T-helper 1 cell treated with Interleukin-12 subunit alpha and Interleukin-12 subunit beta and Interleukin-4 antibody, amounts not matched to agents 30 μg/mL and 1 μg/mL, for 36 hours (primary cell): ENCODE measurements at regions not wholly inside any gene's neighbourhood (a gene's known extent, or its start where the extent isn't known, plus 50 kb on each side); places are given as distances from the start of the nearest gene placed in this dataset.

ENCODE experiments used
- H3K27ac Mint-ChIP-seq: one replicate; pipeline ENCODE4 v1.8.0; 2021; ENCODE audit warnings: mild to moderate bottlenecking, mixed read lengths
- H3K27me3 Mint-ChIP-seq: one replicate; pipeline ENCODE4 v1.8.0; 2021; ENCODE audit warnings: low read depth, mixed read lengths
- H3K36me3 Mint-ChIP-seq: one replicate; pipeline ENCODE4 v1.8.0; 2021; ENCODE audit warnings: low read depth, mixed read lengths
- H3K4me1 Mint-ChIP-seq: one replicate; pipeline ENCODE4 v1.8.0; 2021; ENCODE audit warnings: low read depth, mixed read lengths
- H3K4me3 Mint-ChIP-seq: one replicate; pipeline ENCODE4 v1.8.0; 2021; ENCODE audit warnings: mild to moderate bottlenecking, moderate library complexity, mixed read lengths
- H3K9me3 Mint-ChIP-seq: one replicate; pipeline ENCODE4 v1.8.0; 2021; ENCODE audit warnings: mixed read lengths

DNA sequence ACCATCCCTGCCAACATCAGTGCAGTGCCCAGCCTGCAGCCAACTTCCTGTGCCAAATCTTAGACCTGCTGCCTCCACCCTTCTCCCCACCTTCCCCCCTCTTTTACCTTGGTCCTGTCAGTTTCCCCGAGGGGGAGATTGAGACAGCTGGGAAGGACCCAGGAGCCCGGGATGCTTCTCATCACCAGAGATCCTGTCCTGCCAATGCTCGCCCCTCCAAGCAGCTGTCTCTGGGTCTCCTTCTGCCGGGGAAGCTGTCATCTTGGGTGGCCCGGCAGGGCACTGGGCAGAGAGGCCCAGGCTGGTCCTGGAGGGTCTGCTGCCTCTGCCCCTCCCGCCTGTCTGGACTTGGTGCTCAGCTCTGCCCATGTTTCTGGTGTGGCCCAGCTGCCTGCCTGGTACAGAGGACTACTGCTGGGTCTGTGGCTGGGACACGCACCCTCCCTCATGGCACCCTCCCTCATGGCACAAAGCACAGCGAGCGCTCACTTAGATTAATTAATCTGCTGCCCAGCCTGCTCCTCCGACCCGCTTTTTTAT is 60.4 kb upstream of the THY1 start:
- no peak overlapping the region for H3K4me3 Mint-ChIP-seq
- H3K9me3 Mint-ChIP-seq = no peaks in the 10 kb centered on the region
- peaks cover 2% of the 10 kb centered on the region for H3K4me1 Mint-ChIP-seq
- H3K27ac Mint-ChIP-seq = no peak overlapping the region
- H3K36me3 Mint-ChIP-seq = no peaks in the 10 kb centered on the region
- H3K27me3 Mint-ChIP-seq = peaks cover 3% of the 10 kb centered on the region

DNA sequence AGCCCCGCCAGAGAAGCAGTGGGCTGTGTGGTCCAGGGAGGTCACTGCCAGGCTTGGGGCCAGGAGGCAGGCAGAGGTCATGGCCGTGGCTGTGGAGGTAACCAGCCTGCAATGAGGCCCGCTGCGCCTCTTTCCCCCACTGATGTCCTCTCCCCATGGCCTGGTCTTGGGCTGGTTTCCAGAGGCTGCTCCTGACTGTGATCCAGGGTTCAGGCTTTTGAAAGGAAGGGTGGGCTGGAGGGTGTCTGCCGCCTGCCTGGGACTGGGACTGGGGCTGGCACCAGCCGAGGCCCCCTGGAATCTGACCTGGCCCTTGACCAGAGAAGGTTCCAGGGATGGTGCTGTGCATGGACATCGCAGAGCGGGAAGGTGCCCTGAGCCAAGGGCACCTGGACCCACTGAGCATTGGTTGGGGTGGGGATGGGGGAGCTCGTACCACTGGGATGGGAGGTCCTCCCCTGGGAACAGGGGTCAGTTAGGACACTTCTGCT is 59.6 kb upstream of the THY1 start:
- Mint-ChIP-seq H3K27ac (no peak overlapping the region), H3K4me1 (peaks cover 2% of the 10 kb centered on the region), H3K4me3 (no peak overlapping the region), H3K9me3 (no peaks in the 10 kb centered on the region), H3K36me3 (no peaks in the 10 kb centered on the region), H3K27me3 (peaks cover 3% of the 10 kb centered on the region)

DNA sequence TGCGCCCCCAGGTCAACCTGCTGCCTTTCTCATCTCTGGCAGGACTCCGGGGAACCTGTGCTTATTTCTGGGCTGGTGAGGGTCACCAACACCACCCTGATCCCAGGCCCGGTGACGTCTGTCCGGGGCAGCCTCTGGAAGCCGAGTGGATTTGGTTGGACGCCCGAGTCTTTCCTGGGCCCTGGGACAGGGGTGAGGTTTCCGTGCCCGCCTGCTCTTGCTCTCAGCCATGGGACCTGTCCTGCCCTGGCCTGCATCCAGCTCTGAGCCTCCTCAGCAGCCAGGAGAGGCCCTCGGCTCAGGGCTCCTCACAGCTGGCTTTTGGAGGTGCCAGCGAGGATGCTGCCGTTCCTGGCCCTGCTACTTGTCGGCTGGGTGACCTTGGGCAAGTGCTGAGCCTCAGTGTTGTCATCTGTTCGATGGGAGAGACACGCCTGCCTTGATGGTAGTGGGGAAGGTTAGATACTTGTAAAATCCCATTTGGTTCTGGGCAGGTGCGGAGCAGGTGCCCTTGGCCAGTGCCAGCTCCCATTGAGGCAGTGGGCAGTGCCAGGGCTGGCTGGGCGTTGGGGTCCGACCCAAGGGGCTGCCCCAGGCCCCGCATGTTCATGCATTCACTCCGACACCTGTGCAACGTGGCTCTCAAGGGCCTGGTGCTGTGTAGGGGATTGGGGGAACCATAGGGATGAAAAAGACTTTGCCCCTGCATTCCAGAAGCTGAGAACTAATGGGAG is 58.9 kb upstream of the THY1 start:
- Mint-ChIP-seq H3K9me3 (no peaks in the 10 kb centered on the region), H3K27ac (no peak overlapping the region), H3K36me3 (no peaks in the 10 kb centered on the region), H3K4me1 (peaks cover 2% of the 10 kb centered on the region), H3K4me3 (no peak overlapping the region), H3K27me3 (peaks cover 3% of the 10 kb centered on the region)

DNA sequence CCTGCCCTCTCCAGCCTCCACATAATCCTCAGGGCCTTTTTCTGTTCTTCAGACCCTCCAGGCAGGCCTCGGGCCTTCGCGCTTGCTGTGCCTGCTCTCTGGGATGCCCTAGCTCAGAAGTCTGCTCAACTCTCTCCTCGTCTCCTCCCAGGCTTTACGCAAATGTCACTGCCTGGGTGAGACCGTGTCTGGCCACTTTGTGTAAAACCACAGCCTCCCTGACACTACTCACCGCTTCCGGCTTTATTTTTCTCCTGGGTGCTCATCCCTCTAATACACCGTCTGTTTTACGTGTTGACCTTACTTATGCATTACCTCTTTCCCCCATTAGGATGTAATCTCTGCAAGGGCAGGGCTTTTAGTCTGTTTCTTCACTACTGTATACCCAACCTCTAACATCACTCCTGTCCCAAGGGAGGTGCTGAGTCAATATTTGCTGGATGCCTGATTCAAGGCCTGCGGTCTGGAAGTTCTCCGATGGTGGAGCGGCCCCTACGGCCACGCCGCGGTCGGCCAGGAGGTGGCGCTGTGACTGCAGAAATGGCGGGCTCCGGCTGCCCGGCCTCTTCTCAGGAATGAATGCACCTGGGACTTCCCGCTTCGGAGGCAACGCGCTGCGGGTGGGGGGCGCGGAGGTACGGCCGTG is 58.2 kb upstream of the THY1 start:
- no peak overlapping the region for H3K4me3 Mint-ChIP-seq
- peaks cover 2% of the 10 kb centered on the region for H3K4me1 Mint-ChIP-seq
- no peaks in the 10 kb centered on the region for H3K9me3 Mint-ChIP-seq
- peaks cover 3% of the 10 kb centered on the region for H3K27me3 Mint-ChIP-seq
- H3K36me3 Mint-ChIP-seq = no peaks in the 10 kb centered on the region
- H3K27ac Mint-ChIP-seq = no peak overlapping the region

DNA sequence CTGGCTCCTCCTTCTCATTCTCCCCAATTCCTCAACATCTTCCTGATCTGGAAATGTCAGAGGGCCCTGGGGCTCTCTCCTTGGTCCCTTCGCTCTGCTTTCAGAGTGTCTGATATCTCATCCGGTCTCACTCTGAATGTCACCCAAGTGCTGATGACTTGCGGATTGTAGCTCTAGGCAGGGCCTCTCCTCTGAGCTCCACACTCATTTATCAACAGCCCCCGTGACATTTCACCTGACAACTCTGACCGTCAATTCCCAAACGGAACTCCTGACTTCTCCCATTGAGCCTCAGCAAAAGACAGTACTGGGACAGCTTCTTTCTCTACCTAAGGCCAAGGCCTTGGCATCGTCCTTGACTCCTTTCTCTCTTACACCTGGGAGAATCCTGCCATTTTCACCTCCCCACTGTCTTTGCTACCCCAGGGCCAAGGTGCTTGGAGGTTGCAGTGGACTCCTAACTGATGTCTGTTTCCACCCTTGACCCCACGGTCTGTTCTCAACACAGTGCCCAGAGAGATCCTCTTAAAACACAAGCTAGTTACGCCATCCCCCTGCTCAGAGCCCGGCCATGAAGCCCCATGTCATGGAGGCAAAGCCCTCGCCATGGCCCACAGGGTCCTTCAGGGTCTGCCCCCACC is 57.5 kb upstream of the THY1 start:
- H3K4me1 Mint-ChIP-seq = peaks cover 2% of the 10 kb centered on the region
- H3K27ac Mint-ChIP-seq = no peak overlapping the region
- H3K27me3 Mint-ChIP-seq = peaks cover 3% of the 10 kb centered on the region

DNA sequence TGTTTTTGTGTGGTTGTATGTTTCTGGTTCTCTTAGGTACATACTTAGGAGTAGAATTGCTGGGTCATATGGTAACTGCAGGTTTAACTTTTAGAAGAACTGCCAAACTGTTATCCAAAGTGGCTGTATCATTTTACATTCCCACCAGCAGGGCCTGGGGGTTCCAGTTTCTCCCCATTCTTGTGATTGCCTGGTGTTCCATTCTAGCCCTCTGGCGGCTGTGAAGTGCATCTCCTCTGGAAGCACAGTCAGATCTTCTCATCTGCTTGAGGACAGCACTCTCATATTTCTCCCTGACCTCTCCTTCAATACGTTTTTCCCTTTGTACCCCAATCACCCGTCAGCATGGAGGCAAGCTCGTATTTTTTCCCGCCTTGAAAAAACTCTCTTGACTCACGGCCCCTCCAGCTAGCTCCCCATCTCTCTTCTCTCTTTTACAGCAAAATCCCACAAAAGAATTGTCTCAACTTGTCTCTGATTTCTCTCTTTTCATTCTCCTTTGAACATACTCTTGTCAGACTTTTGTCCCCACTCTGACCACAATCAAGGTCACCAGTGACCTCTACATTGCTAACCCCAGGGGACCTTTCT is 56.8 kb upstream of the THY1 start:
- H3K27me3 Mint-ChIP-seq = peaks cover 3% of the 10 kb centered on the region
- H3K36me3 Mint-ChIP-seq = no peaks in the 10 kb centered on the region
- H3K27ac Mint-ChIP-seq = no peak overlapping the region
- no peak overlapping the region for H3K4me3 Mint-ChIP-seq
- no peaks in the 10 kb centered on the region for H3K9me3 Mint-ChIP-seq
- peaks cover 2% of the 10 kb centered on the region for H3K4me1 Mint-ChIP-seq

More for the DNA sequence above, 57.5 kb upstream of the THY1 start:
- H3K9me3 Mint-ChIP-seq = no peaks in the 10 kb centered on the region
- no peaks in the 10 kb centered on the region for H3K36me3 Mint-ChIP-seq
- no peak overlapping the region for H3K4me3 Mint-ChIP-seq

DNA sequence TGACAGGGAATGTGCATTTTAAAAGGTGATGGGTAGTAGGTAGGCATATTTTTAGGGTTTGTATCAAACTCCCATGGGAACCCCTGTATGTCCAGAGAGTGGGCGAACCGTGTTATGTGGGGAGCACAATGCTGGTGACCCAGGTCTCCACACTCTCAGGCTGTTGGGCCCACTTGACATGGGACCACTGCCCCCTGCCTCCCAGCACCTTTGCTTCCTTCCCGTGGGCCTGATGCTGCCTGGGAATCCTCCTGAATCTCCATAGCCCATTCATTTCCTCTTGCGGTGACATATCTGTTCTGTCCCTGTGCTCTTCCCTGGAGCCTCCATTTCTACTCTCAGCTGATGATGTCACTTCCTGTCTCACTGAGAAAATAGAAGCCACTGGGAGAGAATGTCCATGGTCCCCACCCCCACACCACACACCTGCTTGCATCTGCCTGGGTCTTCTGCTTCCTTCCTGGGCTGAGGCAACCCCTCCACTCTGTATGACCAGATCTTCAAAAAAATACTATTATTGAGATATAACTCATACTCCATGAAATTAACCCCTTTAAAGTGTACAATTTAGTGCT is 55.8 kb upstream of the THY1 start:
- Mint-ChIP-seq H3K4me3 (no peak overlapping the region), H3K9me3 (no peaks in the 10 kb centered on the region), H3K4me1 (peaks cover 2% of the 10 kb centered on the region), H3K36me3 (no peaks in the 10 kb centered on the region), H3K27ac (no peak overlapping the region), H3K27me3 (peaks cover 3% of the 10 kb centered on the region)

DNA sequence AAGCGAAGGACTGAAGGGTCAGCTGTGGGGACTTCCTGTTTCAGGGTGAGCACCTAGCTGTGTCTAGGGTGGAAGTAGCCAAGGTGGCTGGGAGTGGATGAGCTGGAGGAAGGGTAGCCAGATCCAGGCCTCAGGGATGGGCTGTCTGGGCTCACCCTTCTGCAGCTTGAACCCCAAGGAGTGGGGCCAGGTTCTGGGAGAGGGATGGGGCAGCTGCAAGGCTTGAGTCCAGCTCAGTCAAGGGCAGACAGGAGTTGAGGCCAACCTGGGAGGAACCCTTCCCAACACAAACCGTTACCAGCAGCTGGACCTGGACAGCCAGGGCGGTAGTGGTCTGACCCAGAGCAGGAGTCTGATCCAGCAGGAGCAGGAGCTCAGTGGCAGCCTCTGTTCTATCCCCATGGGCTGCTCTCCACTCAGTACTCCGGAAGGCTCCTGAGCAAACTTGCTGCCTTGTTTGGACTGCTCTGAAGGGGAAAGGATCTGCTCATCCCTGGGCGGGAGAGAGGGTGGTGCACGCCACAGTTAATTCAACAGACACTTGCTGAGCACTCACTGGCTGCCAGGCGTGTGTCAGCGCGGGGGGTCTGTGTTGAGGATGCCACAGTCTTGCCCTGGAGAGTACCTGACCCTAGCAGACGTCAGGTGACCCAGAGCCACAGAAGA is 53.8 kb upstream of the THY1 start:
- no peaks in the 10 kb centered on the region for H3K36me3 Mint-ChIP-seq
- H3K27ac Mint-ChIP-seq = no peak overlapping the region
- no peak overlapping the region for H3K4me3 Mint-ChIP-seq
- peaks cover 3% of the 10 kb centered on the region for H3K27me3 Mint-ChIP-seq
- no peaks in the 10 kb centered on the region for H3K9me3 Mint-ChIP-seq
- H3K4me1 Mint-ChIP-seq = peaks cover 2% of the 10 kb centered on the region

DNA sequence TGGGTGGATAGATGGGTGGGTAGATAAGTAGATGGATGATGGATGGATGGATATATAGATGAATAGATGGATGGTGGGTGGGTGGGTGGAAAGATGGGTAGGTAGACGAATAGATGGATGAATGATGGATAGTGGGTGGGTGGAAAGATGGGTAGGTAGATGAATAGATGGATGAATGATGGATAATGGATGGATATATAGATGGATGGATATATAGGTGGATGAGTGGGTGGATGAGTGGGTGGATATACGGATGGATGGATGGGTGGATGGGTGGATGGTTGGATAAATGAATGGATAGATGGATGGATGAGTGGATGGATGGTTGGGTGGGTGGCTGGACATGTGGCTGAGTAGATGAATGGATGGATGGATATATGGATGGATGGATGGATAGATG is 53.1 kb upstream of the THY1 start:
- Mint-ChIP-seq H3K9me3 (no peaks in the 10 kb centered on the region), H3K27ac (no peak overlapping the region), H3K27me3 (no peaks in the 10 kb centered on the region), H3K36me3 (no peaks in the 10 kb centered on the region), H3K4me3 (no peak overlapping the region), H3K4me1 (no peaks in the 10 kb centered on the region)

DNA sequence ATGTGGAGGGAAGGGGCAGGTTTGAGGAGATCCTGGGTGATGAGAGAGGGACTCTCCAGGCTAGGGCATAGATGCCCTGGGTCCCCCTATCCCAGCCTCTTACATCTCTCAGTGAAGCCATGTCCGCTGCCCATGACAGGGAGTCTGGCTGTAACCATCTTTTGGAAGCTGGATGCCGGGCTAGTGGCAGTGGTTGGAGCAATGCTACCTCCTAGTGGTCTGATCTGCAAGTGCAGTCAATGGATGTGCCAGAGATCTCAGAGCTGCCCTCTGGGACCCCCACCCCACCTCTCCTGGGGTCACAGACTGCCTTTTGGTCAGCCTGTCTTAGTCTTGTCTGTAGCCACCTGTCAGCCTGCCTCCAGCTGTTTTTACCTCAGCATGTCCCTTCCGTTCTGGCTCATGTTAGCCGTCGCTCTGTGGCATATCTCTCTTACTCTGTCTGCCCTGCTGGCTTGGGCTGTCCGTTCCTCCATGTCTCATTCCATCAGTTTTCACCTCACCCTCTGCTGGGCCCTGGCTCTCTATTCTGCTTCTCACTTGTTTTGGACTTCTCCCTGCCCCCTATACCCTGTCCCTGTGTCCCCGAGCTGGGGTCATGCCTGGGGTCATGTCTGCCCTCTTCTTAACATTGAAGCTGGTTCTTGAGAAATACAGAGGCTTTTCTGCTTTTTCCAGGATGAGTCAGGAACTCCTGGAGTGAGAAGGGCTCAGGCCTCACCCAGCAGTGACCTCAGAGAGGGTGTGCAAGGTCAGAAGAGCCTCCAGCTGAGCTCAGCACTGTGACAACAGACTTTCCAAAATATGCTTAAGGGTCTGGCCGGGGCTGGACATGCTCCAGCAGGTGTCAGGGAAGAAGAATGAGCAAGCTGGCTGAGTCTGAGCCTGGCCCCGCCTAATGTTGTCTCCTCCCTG is 52.0 kb upstream of the THY1 start:
- no peaks in the 10 kb centered on the region for H3K9me3 Mint-ChIP-seq
- no peak overlapping the region for H3K4me3 Mint-ChIP-seq
- H3K4me1 Mint-ChIP-seq = no peaks in the 10 kb centered on the region
- no peaks in the 10 kb centered on the region for H3K27me3 Mint-ChIP-seq
- no peaks in the 10 kb centered on the region for H3K36me3 Mint-ChIP-seq
- no peak overlapping the region for H3K27ac Mint-ChIP-seq

DNA sequence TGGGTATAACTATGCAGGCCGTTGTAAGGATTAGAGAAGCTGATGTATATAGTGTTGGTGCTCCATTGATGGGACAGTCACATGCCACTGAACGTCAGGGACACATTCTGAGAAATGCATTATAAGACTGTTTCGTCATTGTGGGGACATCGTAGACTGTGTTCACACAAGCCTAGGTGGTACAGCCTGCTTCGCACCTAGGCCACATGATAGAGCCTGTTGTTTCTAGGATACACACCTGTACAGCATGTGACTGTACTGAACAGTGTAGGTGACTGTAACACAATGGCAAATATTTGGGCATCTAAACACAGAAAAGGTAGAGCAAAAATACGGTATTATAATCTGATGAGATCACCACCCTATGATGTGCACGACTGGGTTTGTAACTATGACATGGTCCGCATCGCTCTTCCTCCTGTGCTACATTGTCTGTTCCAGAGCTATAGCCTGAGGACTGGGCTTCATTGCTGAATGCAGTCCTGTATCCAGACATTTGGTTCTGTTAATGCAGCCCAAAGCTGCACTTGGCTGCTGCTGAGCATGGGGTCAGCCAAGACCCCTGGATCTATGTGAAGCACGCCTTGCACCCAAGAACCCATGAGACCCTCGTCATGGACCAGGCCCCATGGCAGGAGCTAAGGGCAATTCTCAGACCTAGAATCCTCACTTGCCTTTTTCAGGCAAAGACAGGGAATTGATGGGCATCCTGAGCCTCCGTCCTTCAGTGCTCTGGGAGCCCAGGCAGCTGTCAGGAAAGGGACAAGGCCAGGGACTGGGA is 51.1 kb upstream of the THY1 start:
- Mint-ChIP-seq H3K4me3 (no peak overlapping the region), H3K4me1 (no peaks in the 10 kb centered on the region), H3K9me3 (no peaks in the 10 kb centered on the region), H3K27me3 (no peaks in the 10 kb centered on the region), H3K36me3 (no peaks in the 10 kb centered on the region), H3K27ac (no peak overlapping the region)

DNA sequence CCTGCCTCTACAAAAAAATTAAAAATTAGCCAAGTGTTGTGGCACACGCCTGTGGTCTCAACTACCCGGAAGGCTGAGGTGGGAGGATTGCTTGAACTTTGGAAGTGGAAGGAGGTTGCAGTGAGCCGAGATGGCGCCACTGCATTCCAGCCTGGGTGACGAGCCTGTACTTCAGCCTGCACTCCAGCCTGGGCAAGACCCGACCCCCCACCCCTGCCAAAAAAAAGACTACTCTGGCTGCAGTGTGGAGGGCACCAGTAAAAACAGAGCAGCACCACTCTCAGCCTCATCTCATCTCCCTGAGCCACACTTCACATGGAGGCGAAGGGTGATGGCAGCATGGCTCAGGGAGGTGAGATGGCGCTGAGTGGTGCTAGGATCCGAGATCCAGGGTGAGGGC is 50.3 kb upstream of the THY1 start:
- Mint-ChIP-seq H3K27me3 (peaks cover 1% of the 10 kb centered on the region), H3K4me3 (no peak overlapping the region), H3K36me3 (no peaks in the 10 kb centered on the region), H3K27ac (no peak overlapping the region), H3K9me3 (no peaks in the 10 kb centered on the region), H3K4me1 (no peaks in the 10 kb centered on the region)

DNA sequence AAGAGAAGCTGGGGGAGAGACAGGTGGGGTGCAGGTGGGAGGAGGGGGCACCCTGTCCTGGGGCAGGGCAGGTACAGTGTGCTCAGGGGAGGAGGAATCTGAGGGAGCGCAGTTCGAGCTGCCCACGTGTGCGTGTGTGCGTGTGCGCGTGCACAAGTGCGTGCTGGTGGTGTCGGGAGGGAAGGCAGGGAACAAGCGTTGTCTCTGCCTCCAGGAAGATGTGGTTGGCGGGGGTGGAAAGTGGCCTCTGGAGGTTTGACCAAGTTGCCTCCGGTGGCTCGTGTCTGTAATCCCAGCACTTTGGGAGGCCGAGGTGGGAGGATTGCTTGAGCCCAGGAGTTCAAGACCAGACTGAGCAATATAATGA is 49.9 kb upstream of the THY1 start:
- no peak overlapping the region for H3K4me3 Mint-ChIP-seq
- no peaks in the 10 kb centered on the region for H3K36me3 Mint-ChIP-seq
- H3K27ac Mint-ChIP-seq = no peak overlapping the region
- H3K27me3 Mint-ChIP-seq = peaks cover 5% of the 10 kb centered on the region
- H3K4me1 Mint-ChIP-seq = no peaks in the 10 kb centered on the region
- no peaks in the 10 kb centered on the region for H3K9me3 Mint-ChIP-seq
